NCI-H187 treated with DMSO at 0.1 percent for 48 hours (cell line): ENCODE measurements at regions not wholly inside any gene's neighbourhood (a gene's known extent, or its start where the extent isn't known, plus 50 kb on each side); places are given as distances from the start of the nearest gene placed in this dataset.
"Not testable (repeated sequence)": the region's sequence is repeated elsewhere in the genome, so short reads cannot be mapped to it uniquely, and the experiment has no call there.

Experiments used
- DNase-seq: peaks from one replicate; lab custom pipeline; 2025; lab: John Stamatoyannopoulos, UW

DNA sequence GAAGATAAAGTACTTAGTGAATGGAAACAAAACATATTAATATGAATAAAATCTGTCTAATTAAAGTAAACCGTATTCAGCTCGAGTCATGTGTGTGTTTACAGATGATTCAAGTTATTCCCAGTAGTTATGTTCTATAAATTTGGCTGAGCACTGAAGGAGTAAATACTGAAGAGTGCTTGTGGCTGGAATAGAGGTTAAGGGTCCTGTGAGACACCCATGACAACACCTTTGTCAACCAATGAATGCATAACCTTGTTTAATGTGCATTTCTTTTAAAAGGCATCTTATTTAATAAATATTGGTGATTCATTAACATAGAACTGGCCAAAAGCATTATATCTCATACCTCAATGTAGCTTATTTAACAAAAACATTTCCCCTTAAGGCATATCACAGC is 577.8 kb upstream of the SLITRK5 start:
- DNase-seq: no peak

DNA sequence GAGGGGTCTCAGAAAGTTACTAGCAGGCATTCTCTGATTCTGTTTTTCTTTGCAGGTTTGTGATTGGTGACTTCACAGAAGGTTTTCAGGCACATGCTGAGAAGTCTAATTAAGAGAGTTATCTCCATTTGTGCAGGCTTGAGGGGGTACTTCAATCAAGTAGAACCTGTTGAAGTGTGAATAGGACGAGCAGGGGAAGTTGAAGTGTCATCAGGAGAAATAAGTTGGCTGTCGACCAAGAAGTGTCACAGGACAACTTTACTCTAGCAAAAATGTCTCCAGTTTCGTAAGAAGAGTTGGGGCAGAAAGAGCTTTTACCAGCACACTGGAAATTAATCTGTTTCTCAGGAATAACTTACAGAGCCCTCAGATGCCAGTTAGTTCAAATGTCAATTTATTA is 576.5 kb upstream of the SLITRK5 start:
- DNase-seq: no peak

DNA sequence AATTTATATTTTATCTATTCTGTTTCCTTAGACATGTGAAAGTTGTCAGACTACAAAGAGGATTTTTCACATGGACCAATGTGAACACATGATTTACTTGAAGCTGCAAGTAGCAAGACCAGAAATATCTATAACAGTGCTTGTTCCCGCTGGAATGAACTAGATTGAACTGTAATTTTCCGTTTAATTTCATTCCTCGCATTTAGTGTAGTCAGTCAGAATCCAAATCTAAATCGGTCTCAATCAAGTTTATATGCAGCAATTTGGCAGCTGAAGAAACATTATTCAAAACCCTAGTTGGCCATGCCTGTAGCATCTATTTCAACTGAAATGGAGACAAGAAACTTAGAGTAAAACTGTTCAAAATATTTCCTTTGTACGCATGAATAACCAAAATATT is 570.7 kb upstream of the SLITRK5 start:
- no peak for DNase-seq

DNA sequence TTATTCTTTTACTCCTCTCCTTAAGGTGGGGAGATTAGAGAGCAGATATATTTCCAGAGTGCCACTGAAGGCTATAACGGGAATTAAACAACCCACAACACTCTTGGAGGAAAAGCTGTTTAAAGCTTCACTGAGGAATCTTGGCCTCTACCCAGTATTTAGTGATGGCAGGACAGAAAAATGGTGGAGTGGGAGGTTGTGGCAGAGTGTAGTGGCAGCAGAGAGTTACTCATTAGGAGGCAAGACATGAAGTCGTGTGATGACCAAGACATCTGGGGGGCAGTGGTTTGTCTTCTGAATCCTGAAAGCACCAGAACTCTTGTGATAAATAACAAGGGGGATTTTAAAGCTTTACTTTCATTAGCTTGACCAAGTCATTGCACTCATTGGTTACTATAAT is 563.5 kb upstream of the SLITRK5 start:
- DNase-seq: no peak

DNA sequence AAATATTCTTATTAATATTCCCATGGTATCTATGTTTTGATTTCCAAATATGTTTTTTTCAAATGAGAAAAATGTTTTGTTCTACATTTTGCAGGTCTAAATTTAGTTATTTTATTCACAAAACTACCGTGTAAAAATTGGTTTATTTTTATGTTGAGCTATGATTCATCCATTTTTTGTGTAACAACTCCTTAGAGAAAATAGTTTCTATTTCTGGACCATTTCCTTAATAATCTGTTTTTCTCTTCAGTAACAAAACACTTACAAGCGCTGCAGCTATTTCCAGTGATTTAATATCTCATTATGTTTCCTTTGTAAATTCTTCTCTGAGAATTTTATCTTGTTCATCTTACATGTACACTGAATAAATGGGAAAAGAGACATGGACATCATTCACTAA is 550.7 kb upstream of the SLITRK5 start:
- no peak for DNase-seq

DNA sequence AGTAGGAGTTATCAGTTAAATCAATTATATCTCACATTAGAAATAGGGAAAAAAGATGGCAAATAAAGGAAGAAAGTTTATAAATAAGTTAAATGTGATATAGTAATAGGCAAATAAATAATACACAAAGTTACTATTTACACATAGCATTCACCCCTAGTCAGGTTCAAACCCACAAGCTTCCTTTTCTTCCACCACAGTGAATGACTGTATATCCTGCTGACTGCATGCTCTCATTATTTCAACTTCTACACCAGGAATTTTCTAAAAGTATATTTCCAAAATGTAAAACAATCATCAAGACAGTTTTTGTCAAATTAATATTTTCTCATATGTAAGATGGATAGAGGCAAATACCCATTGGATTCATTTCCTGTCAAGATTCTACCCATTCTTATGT is 548.6 kb upstream of the SLITRK5 start:
- DNase-seq: no peak

DNA sequence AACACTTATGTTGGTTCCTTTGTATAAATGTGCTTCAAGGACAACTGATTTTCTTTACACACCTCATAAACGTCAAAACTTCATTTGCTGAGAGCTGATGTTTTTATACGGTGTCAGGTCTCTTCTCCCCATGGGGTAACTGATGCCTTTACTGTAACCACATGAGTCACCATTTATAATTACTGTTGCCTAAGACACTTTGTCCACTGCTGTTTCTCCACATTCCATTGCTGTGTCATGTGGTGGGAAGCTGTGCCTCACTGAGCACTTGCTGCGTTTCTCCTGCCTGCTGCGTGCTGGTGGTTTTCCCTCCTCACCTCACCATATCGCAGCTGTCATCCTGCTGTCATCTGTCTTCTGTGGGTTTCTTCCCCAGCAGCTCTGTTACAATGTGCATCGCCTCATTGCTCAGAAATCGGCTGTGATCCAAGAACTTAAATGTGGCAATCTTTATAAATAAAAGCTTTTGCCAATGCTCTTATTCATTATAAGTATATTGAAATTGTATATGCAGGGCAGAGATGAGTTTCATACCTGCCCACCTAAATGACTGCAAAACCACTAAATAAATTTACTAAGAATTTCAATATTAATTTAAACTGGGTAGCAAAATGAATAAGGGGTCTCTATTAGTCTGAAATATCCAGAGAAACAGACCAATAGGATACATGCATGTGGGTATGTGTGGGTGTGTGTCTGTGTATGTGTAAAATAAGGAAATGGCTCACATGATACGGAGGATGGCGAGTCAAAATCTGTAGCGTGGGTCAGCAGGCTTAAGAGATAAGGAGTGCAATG is 547.0 kb upstream of the SLITRK5 start:
- DNase-seq: no peak

DNA sequence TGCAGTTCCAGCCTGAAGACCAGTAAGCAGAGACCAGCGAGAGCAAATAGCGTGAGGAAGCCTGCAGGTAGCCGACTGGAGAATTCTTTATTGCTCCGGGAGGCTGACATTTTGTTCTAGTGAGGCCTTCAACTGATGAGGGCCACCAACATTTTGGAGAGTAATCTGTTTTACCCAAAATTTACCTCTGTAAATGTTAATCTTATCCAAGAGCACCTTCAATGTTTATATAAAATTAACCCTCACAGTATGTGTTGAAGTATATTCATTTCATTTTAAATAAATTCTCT is 546.4 kb upstream of the SLITRK5 start:
- no peak for DNase-seq

DNA sequence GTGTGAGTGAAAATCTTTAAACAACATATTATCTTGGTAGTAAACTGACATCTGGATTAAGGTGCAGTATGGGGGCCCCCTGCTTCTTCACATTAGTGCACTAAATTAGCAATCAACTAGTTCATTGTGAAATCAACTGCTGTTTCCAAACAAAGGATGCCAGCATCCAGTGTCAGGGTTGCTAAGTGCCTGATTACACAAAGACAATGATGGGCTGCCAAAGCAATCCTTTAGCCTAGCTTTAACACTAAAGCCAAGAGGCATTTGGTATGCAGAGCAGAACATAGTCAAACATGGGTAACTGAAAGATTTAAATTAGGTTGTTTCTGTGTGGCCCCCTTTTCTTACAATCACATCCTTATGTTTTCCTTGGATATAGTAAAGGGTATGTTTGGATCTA is 543.1 kb upstream of the SLITRK5 start:
- DNase-seq: no peak

DNA sequence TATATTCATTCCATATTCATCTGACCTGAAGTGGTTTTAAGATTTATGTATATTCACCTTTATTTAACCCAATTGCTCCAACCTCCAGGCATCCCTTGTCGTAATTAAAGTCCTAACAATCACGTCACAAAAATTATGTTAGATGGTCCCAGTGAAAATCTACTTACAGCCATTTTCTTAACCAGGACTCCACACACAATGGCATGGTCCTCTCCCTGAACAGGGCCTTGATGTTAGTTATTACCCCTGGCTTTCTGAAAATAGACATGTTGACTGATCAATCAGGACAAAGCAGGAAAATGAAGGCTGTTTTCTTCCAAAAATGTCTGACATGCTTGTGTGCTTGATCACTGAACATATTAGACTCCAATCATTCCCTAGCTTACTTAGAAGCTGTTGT is 542.7 kb upstream of the SLITRK5 start:
- no peak for DNase-seq

DNA sequence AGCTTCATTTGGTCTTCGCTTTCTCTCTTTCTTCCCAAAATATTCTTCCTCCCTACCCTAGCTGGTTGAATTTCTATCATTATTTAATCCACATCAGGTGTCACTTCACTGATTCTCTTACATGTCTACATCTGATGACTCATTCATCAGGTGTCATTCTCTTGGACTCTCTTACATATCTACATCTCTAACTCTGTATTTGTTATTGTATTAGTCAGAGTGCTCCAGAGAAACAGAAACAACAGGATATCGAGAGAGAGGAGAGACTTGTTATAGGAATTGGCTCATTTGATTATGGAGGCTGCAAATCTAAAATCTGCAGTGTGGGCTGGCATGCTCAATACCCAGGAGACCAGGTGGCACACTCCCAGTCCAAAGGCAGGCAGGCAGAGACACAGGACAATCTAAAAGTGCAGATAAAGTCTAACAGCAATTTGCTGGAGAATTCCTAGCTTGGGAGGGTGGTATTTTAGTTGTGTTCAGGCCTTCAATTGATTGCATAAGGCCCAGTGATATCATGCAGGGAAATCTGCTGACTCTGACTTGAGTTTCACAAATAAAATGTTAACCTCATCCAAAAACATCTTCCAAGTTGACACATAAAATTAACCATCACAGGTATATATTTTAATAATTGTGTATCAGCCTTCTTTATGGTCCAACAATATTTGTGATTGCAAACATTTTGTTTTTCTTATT is 541.4 kb upstream of the SLITRK5 start:
- DNase-seq: no peak

DNA sequence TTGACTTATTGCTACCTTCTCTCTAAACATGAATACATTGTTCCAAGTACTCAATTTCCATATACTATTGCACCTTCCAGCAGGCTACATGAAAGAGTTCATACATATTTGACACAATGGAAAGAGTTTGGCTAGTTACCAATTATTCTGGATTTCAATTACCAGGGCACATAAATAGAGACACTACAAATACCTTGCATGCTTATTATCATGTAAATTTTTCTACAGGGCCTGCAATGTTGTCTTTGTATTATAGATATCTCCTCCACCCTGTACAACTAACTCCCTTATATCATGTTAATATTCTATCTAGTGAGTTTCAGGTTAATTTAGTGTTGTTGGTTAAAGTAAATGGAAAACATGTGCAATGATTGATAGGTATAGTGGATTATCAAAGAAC is 540.7 kb upstream of the SLITRK5 start:
- DNase-seq: no peak

DNA sequence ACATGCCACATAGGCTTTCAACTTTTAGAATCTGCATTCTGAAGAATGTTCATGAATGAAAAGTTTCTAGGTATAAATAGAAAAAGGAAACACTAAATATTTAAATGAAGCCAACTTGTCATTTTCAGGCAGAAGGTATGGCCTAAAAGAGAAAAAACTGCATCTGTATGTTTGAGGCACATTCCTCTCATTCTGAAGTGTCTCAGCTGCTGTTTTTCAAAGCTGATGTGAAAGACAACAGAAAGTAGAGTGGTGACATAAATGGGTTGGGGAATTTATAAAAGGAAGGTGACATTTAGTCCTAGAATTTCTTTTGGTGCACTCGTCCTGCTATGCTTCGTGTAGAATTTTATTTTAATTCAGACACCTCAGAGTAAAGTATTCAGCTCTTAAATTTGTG is 539.6 kb upstream of the SLITRK5 start:
- DNase-seq: no peak

DNA sequence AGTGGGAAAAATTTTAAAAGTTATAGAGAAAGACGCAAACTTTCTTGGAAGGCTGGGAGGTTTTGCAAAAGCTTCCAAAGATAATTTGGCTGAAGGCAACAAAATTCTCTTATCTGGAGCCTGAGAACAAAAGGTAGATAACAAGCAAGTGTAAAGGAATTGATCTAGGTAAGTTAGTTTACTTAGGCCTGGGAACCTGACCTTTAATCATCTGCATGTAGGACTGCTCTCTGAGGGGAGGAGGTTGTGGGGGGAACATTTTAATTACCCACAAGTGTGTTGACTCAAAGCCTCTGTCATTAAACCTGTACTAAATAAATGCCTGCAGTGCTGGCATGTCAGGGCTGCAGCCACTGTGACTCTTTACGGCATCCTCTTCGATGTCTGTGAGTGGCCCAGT is 532.3 kb upstream of the SLITRK5 start:
- no peak for DNase-seq

DNA sequence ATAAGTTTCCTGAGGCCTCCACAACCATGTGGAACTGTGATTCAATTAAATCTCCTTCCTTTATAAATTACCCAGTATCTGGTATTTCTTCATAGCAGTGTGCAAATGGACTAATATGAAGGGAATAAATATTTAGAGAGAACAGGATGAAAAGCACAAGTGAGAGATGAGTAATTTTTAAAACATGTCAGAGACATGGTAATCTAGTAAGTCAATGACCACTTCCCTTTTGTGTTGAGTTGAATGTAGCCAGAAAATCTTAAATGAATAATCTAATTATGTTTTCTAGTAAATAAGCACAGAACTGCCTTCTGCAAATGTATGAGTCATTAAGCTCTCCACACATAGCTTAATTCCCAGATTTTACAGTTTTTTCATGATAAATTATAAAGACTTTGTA is 524.1 kb upstream of the SLITRK5 start:
- no peak for DNase-seq

DNA sequence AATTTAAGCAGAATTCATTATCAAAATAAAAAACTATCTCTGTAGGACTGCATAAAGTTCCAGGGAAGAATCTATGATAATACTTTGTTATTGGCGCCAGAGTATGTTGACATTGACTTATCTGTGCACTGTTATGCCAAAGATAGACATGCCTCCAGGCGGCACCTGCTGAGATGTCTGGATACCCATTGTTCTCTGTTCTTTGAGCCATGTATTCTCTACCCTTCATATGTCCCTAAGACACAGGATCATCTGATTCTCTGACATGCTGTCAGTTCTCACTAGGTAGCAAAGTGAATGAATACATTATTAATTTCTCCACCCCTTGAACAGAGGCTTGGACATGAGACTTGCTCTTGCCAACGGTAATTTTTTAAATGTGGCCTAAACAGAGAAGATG is 517.8 kb upstream of the SLITRK5 start:
- no peak for DNase-seq

DNA sequence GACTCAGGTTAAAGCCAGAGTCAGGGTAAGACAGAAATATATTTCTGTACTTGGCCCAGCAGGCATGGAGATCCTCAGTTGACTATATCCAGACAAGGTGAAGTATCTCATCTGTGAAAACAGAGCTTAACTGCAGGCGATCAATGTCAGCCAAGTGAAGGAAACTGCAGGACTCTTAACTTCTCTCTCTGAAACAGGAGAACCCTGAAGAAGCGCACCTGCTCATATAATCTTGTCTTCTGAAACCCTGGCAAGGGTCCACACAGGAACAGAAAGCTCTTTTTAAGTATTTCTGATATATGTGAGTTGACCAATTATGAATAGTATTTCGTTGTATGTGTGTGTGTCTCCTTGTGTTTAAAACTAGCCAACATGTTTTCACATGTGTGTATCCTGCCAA is 504.8 kb upstream of the SLITRK5 start:
- no peak for DNase-seq

DNA sequence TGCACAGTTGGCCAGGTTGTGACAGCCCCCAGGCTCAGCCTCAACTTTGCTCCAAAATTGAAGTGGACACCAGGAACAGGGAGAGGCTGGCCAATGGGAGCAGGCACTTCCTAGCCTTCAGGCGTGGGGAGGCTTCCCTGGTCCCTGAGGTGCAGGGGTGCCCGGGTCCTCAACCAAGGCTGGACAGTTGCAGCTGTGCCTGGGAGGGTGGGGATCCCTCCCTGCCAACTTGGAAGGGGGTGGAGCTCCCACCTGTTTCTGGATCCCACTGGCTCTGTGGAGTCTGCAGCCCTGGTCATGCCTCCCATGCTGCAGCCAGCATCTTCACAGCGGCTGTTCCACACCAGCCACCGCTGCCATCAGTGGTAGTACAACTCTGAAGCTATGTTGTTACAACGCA is 502.8 kb upstream of the SLITRK5 start:
- DNase-seq: no peak

DNA sequence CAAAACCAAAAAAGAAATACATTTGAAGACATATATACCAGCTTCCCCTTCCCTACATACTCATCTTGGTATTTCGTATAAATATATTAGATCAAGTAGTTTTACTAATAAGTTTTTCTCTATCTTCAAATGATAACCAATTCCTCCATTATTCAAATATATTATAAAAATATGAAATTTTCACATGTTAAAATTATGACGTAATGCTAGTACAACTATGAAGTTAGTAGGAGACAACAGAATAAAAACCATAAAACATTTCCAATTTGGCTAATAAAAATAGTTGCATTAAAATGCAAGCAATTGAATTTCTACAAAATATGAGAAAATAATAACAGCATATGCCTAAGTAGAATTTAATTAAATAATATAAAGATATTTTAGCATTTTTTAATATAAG is 501.8 kb upstream of the SLITRK5 start:
- no peak for DNase-seq

DNA sequence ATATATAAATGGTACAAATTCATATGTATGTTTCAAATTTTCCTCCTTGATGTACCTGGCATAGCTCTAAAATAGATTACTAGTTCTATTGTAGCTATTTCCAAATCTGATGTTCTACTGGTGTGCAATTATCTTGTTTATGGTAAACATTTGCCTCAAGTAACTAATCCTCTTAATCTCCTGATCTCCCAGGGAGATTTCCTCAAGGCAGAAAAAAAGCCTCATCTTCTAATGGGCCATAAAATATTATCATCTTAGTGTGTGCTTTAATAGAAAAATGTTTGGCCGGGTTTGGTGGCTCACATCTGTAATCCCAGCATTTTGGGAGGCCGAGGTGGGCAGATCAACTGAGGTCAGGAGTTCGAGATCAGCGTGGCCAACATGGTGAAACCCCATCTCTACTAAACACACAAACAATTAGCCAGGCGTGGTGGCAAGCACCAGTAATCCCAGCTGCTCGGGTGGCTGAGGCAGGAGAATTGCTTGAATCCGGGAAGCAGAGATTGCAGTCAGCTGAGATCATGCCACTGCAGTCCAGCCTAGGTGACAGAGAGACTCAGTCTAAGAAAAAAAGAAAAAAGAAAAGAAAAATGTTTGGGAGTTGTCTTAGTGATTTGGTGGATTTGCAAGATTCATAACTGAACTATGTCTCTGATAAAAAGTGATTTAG is 498.9 kb upstream of the SLITRK5 start:
- no peak for DNase-seq

DNA sequence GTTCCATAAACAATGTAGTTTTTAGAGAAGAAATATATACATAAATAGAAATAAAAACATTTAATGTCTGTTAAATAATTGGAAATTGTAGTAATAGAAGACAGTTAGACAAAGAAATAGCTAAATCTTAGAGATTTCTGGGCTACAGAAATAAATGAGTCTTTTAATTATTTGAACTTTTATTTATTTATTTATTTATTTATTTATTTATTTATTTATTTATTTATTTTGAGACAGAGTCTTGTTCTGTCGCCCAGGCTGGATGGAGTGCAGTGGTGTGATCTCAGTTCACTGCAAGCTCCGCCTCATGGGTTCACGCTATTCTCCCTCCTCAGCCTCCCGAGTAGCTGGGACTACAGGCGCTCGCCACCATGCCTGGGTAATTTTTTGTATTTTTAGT is 486.0 kb upstream of the SLITRK5 start:
- DNase-seq: not testable (repeated sequence)

DNA sequence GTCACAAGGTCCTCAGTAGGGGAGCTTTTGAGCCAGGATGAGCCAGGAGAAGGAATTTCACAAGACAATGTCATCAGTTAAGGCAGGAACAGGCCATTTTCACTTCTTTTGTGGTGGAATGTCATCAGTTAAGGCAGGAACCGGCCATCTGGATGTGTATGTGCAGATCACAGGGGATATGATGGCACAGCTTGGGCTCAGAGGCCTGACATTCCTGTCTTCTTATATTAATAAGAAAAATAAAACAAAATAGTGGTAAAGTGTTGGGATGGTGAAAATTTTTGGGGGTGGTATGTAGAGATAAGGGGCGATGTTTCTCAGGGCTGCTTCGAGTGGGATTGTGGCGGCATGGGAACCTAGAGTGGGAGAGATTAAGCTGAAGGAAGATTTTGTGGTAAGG is 484.5 kb upstream of the SLITRK5 start:
- DNase-seq: not testable (repeated sequence)

DNA sequence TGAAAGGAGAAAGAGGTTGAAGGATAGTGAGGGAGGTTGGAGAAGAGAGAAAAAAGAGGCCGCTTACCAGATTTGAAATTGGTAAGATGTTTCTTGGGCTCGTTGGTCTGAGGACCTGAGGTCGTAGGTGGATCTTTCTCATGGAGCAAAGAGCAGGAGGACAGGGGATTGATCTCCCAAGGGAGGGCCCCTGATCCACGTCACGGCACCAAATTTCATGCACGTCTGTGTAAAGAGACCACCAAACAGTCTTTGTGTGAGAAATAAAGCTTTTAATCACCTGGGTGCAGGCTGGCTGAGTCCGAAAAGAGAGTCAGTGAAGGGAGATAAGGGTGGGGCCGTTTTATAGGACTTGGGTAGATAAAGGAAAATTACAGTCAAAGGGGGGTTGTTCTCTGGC is 479.7 kb upstream of the SLITRK5 start:
- DNase-seq: not testable (repeated sequence)

DNA sequence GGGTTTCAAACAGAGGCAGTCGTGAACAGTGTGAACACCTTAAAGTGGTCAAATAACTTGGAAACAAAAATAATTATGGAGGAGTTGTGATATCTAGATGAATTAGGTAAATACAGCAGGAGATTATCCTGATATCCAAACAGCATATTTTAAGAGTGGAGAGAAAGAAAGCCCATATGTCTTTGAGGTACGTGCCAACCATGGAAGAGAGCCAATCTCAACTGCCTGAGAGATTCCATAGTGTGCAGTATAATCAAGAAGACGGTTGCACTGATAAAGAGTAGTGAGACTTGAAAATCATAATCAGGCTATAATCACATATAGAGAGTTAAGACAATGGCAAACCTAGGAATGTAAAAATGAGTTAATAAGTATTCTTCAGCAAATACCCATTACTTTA is 472.8 kb upstream of the SLITRK5 start:
- DNase-seq: no peak
